ENCODE measurements at regions not wholly inside any gene's neighbourhood (a gene's known extent, or its start where the extent isn't known, plus 50 kb on each side); places are given as distances from the start of the nearest gene placed in this dataset.

DNA sequence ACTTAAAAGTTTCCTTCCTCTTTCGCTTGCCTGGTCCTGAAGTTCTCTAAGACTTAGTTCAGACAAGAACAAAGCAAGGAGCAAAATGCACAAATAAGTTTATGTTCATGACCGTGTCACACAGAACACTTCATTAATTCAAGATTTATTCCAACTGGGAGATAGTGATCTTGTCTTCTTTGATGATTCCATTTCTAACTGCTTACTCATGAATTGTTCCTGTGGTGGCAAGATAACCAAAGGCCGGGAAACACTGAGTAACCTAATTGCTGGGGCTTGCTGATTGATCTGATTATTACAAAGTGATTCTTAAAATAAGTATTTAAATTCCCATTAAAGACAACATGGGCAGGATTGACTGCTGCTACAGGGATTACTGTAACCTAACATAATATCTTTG lies 1462.9 kb upstream of the RAG2 start:
- H3K4me3 ChIP-seq (replicated peaks; ENCODE audit: insufficient read depth, low read length), result no peak overlapping the region
- H3K27ac ChIP-seq (replicated peaks), result no peak overlapping the region
- DNase-seq (ENCODE audit: low read depth in 1 of 2, low spot score in 1 of 2), result no peak
- TF ChIP-seq GABPA (IDR thresholded peaks at IDR 0.05; ENCODE audit: low read depth), result no peak
- no peak for TF ChIP-seq SPI1 (IDR thresholded peaks at IDR 0.05; ENCODE audit: borderline replicate concordance, low read depth)
- no peak for TF ChIP-seq POLR2AphosphoS5 (IDR thresholded peaks at IDR 0.05; ENCODE audit: low read depth)
- TF ChIP-seq, protein P1, sequence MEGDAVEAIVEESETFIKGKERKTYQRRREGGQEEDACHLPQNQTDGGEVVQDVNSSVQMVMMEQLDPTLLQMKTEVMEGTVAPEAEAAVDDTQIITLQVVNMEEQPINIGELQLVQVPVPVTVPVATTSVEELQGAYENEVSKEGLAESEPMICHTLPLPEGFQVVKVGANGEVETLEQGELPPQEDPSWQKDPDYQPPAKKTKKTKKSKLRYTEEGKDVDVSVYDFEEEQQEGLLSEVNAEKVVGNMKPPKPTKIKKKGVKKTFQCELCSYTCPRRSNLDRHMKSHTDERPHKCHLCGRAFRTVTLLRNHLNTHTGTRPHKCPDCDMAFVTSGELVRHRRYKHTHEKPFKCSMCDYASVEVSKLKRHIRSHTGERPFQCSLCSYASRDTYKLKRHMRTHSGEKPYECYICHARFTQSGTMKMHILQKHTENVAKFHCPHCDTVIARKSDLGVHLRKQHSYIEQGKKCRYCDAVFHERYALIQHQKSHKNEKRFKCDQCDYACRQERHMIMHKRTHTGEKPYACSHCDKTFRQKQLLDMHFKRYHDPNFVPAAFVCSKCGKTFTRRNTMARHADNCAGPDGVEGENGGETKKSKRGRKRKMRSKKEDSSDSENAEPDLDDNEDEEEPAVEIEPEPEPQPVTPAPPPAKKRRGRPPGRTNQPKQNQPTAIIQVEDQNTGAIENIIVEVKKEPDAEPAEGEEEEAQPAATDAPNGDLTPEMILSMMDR (IDR thresholded peaks at IDR 0.05; ENCODE audit: insufficient read depth, low read length), result no peak
- TF ChIP-seq, protein P2, sequence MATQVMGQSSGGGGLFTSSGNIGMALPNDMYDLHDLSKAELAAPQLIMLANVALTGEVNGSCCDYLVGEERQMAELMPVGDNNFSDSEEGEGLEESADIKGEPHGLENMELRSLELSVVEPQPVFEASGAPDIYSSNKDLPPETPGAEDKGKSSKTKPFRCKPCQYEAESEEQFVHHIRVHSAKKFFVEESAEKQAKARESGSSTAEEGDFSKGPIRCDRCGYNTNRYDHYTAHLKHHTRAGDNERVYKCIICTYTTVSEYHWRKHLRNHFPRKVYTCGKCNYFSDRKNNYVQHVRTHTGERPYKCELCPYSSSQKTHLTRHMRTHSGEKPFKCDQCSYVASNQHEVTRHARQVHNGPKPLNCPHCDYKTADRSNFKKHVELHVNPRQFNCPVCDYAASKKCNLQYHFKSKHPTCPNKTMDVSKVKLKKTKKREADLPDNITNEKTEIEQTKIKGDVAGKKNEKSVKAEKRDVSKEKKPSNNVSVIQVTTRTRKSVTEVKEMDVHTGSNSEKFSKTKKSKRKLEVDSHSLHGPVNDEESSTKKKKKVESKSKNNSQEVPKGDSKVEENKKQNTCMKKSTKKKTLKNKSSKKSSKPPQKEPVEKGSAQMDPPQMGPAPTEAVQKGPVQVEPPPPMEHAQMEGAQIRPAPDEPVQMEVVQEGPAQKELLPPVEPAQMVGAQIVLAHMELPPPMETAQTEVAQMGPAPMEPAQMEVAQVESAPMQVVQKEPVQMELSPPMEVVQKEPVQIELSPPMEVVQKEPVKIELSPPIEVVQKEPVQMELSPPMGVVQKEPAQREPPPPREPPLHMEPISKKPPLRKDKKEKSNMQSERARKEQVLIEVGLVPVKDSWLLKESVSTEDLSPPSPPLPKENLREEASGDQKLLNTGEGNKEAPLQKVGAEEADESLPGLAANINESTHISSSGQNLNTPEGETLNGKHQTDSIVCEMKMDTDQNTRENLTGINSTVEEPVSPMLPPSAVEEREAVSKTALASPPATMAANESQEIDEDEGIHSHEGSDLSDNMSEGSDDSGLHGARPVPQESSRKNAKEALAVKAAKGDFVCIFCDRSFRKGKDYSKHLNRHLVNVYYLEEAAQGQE (IDR thresholded peaks at IDR 0.05; ENCODE audit: insufficient replicate concordance, low read depth), result no peak
- H3K27me3 ChIP-seq (ENCODE audit: insufficient read depth, poor library complexity, severe bottlenecking), result no peaks in the 10 kb centered on the region

DNA sequence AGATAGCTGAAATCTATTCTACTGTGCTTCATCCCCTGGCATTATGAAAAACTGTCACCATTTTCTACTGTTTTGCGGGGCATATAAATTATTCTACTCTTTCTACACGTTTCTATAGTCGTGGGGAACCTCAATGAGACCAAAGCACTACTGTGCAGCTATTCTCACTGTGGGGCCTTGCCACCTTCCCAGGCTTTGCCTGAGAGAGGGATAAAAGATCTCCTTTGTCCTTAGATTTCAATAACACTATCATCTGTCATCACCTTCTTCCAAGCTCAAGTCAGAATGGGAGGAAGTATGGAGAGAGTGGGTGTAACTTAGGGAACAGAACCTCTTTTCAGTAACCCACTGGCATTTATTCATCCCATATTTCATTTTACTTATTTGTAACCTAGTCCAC lies 1462.1 kb upstream of the RAG2 start:
- DNase-seq (ENCODE audit: low read depth in 1 of 2, low spot score in 1 of 2), result no peak
- TF ChIP-seq GABPA (IDR thresholded peaks at IDR 0.05; ENCODE audit: low read depth), result no peak
- TF ChIP-seq, protein P2 (IDR thresholded peaks at IDR 0.05; ENCODE audit: insufficient replicate concordance, low read depth), result no peak
- TF ChIP-seq SPI1 (IDR thresholded peaks at IDR 0.05; ENCODE audit: borderline replicate concordance, low read depth), result no peak
- no peak for TF ChIP-seq POLR2AphosphoS5 (IDR thresholded peaks at IDR 0.05; ENCODE audit: low read depth)
- TF ChIP-seq, protein P1 (IDR thresholded peaks at IDR 0.05; ENCODE audit: insufficient read depth, low read length), result no peak

DNA sequence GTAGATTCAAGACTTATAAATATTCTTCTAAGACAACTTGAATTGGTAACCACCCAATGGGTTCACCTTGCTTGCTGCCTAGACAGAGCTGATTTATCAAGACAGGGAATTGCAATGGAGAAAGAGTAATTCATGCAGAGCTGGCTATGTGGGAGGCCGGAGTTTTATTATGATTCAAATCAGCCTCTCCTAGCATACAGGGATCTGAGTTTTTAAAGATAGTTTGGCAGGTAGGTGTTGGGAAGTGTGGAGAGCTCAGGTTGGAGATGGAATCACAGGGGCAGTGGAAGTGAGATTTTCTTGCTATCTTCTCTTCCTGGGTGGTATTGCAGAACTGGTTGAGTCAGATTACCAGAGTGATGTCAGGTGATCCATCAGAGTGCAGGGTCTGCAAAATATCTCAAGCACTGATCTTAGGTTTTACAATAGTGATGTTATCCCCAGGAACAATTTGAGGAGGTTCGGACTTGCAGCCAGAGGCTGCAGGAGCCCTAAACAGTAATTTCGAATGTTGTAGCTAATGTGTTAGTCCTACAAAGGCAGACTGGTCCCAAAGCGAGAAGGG lies 1448.6 kb upstream of the RAG2 start:
- DNase-seq (ENCODE audit: low read depth in 1 of 2, low spot score in 1 of 2), result no peak
- no peak overlapping the region for H3K4me3 ChIP-seq (replicated peaks; ENCODE audit: insufficient read depth, low read length)
- TF ChIP-seq POLR2AphosphoS5 (IDR thresholded peaks at IDR 0.05; ENCODE audit: low read depth) (no peak), SPI1 (IDR thresholded peaks at IDR 0.05; ENCODE audit: borderline replicate concordance, low read depth) (no peak)
- TF ChIP-seq, protein P2 (IDR thresholded peaks at IDR 0.05; ENCODE audit: insufficient replicate concordance, low read depth), result no peak
- TF ChIP-seq, protein P1 (IDR thresholded peaks at IDR 0.05; ENCODE audit: insufficient read depth, low read length), result no peak

More for the DNA sequence above, 1462.1 kb upstream of the RAG2 start:
- Histone ChIP-seq H3K4me3 (replicated peaks; ENCODE audit: insufficient read depth, low read length) (no peak overlapping the region), H3K27ac (replicated peaks) (no peak overlapping the region), H3K27me3 (ENCODE audit: insufficient read depth, poor library complexity, severe bottlenecking) (no peaks in the 10 kb centered on the region)

More for the DNA sequence above, 1448.6 kb upstream of the RAG2 start:
- H3K27ac ChIP-seq (replicated peaks), result no peak overlapping the region
- H3K27me3 ChIP-seq (ENCODE audit: insufficient read depth, poor library complexity, severe bottlenecking), result no peaks in the 10 kb centered on the region

Data from HL-60 (cell line).